COLO668 (cell line): ENCODE measurements at regions not wholly inside any gene's neighbourhood (a gene's known extent, or its start where the extent isn't known, plus 50 kb on each side); places are given as distances from the start of the nearest gene placed in this dataset.

Experiments used
- DNase-seq: peaks from one replicate; lab custom pipeline; 2025; ENCODE audit not compliant: unreplicated experiment; lab: John Stamatoyannopoulos, UW

- DNase-seq = no peak
Measured at GRCh38 chr19:31500197-31500830, 151.1 kb upstream of the TSHZ3 start.

DNA sequence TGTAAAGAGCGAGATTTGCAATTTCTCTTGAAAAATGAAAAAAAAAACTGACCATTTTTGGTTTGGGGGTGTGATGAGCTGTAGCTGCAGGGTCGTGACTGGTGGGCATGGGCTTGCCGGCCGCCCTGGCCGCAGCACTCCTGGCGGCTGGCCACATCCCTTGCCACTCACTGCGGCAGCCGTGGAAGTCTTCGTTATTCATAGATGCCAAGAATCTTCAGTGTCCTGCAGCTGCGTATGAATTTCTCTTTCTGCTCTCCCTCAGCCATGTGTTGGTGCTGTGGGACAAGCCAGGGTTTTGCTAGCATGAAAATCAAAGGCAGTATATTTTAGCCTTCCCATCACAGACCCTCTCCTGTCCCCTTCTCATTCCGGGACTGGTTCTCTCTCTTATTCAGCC lies 151.7 kb upstream of the TSHZ3 start:
- no peak for DNase-seq

DNA sequence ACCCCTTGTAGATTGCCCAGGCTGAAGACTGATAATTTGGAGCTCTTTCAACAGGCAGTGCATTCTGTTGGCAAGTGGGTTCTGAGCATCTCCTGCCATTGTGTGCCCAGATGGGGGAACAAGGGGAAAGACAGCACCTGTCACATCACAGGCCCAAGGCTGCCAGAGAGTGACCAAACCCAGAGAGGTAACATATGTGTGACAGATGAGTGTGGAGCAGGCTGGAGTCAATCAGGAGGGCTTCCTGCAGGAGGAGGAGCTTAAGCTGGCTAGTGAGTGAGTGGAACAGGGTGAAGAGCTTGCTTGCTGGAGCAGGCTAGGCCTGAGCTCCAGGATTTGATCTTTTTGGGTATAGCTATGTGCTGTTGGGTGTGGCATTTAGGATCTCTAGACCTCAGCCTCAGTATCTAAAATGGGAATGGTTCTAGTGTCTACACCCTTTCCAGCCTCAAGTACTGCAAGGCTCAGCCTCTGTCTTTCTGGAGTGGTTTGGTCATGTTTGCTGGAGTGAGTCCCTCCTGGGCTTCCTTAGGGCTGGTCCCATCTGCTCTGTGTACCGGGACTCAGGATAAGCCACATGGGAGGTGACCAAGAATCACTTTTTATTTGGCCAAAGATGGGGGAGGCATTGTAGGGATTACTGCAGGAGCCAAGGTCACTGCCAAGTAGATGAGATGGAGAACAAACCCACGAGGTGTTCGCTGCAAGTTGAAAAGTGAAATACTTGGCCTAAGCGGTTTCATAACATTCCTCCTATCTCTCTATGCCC lies 152.4 kb upstream of the TSHZ3 start:
- DNase-seq = no peak

- no peak for DNase-seq
Measured at GRCh38 chr19:31502536-31503170, 153.4 kb upstream of the TSHZ3 start.

GRCh38 chr19:31503211-31503610 lies 154.0 kb upstream of the TSHZ3 start:
- DNase-seq = no peak

DNA sequence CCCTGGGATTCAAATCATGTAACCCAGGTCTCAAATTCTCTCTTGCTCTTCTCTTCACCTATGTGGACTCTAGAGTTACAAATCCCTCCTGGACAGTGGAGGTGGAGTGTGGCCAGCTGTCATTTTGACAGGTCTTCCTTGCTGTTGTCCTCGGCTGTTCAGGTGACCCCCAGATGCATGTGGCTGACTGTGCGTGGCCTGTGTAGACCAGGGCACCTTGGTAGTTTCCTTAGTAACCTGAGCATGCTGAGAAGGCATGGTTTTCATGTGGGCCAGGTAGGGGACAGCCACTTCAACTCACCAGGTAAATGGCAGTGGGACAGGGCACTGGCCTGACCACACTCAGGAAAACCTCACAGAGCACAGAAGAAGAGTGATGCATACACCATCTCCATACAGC lies 155.0 kb upstream of the TSHZ3 start:
- no peak for DNase-seq

GRCh38 chr19:31505596-31505910 lies 156.3 kb upstream of the TSHZ3 start:
- DNase-seq = no peak

DNA sequence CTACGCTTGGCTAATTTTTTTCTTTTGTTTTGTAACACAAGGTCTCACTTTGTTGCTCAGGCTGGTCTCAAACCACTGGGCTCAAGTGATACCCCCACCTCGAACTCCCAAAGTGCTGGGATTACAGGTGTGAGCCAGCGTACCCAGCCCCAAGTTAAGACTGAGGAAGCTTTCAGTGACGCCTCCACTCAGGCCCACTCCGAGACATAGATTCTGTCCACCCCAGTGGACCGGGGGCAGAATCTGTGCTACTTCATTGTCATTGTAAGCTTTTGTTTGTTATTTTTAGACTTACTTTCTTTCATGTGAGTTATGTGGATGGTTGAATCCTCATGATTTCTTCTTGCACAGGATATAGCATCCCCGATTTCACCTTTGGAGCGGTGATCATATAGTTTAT lies 156.9 kb upstream of the TSHZ3 start:
- DNase-seq = no peak

DNA sequence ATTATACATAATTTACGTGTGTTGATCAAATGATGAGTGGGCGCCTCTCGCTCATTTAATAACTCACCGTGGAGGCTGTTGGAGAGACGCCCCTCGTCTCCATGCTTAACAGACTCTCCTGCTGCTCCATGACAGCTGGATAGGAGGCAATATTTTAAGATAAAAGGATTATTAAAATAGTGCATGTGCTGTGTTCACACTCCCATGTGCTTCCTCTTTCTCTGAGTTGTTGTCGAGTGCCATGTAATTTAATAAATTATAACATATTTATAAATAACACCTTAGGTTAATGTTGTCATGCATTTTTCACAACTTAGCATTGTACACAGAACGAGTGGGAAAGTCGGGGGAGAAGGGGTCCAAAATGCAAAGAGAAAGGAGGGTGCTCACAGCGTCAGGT lies 161.4 kb upstream of the TSHZ3 start:
- DNase-seq = no peak

DNA sequence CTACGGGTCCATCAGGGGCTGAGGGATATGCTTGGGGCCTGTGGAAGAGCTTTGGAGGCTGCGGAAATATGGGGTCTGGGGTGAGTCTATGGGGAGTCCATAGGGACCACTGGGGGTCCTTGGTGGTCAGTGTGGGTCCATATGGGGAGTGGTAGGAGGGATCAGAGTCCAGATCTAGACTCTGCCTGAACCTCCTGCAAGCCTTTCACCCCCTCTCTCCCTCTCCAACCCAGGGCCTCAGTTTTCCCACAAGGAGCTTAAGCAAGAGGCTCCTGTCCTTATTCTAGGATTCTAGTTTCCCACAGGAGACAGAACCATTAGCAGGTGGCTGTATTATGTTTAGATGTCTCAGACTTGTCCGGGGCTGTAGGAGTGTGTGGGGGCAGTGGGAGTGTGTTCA lies 161.9 kb upstream of the TSHZ3 start:
- no peak for DNase-seq

DNA sequence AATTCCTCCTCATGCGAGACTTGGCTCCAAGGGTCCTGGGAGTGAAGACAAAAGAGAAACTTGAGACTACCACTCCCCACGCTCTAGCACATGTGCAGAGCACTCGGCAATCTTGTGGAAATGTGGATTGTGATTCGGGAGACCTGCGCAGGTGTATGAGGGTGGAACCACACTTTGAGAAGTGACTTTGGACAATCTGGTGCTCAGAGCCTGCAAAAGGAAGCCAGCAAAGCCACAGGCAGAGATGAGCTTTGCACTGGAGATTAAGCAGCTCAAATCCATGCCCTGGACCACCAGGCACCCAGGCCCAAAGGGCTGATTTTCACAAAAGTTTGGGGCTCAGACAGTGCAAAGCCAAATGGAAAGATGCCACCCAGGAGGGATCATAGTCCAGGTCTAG lies 162.5 kb upstream of the TSHZ3 start:
- no peak for DNase-seq

- no peak for DNase-seq
Measured at GRCh38 chr19:31512181-31512970, 163.1 kb upstream of the TSHZ3 start.

GRCh38 chr19:31513841-31514240 lies 164.6 kb upstream of the TSHZ3 start:
- DNase-seq = no peak

DNA sequence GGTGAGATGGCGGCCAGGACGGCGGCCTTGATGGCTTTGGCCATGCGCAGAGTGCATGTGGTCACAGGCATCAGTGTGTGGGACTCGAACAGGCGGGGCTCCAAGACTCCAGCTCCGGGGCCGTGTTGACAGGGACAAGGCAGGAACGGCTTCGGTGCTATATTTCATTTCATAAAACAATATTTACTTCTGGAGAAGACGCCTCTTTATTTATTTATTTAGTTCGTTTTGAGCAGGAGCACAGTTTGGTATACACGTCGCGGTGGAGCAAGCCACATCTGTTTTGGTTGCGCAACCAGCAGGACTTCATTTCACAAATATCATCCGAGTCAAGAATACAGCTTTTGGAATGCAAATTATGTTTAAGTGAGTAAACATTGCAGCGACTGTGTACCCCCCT lies 166.7 kb upstream of the TSHZ3 start:
- no peak for DNase-seq

- DNase-seq = no peak
Measured at GRCh38 chr19:31516756-31517155, 167.5 kb upstream of the TSHZ3 start.

DNA sequence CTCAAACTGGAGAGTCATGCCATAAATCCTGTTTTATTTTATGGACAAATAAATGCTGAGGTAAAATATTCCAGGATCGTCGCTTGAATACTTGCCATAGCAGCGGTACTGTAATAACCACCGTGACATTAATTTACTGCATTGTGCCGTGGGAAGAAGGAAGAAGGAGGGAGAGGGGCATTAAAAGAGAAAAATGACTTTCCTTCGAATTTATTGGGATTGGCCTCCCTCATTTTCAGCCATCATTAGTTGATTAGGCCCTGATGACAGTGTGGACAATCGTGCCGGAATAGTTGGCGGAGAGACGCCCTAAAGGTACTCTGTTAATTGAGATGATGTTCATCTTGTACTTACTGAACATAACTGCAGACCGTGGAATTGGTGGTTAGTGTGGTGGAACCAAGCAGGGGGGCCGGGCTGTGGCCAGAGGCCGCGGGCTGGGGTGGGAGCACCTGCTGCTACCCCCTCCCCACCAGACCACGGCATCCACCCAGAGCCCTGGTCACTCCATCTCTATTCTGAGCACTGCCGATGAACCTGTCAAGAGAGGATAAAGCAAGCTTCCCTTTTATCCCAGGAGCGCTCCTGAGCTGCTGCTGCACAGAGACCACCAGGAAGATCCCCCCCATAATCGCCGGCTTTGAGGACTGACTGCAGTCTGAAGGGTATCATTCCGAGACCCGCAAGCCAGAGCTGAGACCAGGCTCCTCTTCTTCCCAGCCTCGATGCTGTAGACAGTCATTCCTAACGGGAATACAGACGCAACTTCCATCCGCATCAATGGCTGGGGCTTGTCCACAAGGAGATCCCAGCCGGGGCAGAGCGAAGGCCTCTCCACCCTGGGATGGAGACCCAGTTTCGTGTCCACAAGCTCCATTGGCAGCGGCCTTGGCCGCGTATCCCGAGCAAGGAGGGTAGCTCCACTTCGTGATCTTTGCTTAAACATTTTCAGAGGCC lies 168.3 kb upstream of the TSHZ3 start:
- no peak for DNase-seq

DNA sequence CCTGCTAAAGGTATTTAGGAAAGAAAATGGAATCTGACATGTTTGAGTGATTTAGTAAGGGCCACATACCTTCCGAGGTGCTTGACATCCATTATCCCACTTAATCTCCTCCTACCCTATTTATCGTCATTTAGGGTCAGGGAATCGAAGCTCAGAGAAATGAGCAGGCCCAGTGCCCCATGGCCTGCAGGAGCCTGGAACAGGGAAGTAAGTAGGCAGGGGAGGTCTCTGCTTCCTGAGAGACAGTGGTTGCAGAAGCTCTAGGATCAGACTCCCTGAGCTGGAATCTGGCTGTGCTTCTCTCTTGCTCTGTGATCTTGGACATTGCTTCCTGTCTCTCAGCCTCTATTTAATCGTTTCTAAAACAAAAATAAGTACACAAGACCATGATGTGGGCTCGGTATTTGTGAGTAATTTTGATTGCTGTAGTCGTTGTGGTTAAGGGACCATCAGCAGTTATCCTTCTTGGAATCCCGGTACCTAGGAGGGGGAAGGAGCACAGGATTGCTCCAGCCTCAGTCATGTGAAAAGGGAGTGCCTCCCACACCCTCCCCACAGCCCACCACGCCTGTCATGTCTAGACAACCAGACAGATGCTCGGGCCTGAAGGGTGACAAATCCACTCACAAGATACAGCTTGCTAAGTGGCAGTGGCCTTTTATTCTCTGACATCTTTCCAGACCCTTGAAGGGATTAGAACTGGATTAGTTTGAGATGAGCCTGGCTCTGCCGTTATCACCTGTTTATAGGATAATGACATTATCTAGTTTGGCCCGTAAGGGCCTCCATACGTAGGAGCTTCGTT lies 169.2 kb upstream of the TSHZ3 start:
- DNase-seq = no peak

DNA sequence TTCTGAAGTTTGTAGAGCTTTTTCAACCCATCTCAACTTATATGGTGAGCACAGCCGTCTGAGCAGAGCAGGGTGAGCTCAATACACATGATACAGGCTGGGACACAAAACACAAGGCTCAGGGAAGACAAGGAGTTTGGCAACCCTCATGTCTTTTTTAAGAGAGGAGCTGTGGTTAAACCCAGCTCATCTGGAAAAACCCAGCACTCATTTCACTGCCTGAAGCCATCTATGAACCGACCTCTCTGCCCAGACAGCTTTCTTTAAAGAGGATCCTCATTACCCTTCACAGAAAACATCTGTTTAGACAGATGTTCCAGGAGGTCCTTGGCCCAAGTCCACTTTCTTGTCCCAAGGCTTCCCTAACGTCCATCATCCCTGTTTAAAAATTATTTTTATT lies 170.0 kb upstream of the TSHZ3 start:
- no peak for DNase-seq

DNA sequence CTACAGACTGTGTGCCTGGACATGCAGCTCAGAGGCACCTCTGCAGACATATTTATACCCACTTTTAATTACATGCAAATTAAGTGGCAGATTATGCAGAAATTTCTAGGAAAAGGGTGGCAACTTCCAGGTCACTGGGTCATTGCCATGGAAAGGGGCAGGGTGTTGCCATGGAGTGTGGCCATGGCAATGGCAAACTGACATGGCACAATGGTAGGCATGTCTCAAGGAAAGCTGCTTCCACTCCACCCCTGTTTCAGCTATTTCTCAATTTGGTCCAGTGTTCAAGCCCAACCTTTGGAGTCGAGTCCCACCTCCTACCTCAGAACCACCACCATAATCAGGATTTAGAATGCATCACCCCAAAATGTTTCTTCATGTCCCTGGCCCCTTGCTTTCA lies 170.7 kb upstream of the TSHZ3 start:
- no peak for DNase-seq

DNA sequence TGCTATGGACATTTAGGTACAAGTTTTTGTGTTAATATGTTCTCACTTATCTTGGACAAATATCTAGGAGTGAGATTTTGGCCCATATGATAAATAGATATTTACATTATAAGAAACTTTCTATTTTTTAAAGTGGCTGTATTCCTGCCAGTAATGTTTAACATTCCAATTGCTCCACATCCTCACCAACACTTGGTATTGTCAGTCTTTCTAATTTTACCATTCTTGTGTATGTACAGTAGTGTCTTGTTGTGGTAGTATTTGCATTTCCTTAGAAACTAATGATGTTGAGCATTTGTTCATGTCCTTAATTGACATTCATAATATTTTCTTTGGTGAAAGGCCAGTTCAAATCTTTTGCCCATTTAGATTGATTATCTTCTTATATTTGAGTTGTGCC lies 171.4 kb upstream of the TSHZ3 start:
- no peak for DNase-seq
